Stimulated activated CD4-positive, alpha-beta T cell treated with anti-CD3 and anti-CD28 coated beads, Interleukin-12 subunit alpha, Interleukin-12 subunit beta, amount 100 ng/mL, for 48 hours (primary cell): ENCODE measurements at regions not wholly inside any gene's neighbourhood (a gene's known extent, or its start where the extent isn't known, plus 50 kb on each side); places are given as distances from the start of the nearest gene placed in this dataset.
"Not testable (repeated sequence)": the region's sequence is repeated elsewhere in the genome, so short reads cannot be mapped to it uniquely, and the experiment has no call there.

Experiments
- DNase-seq, 3 donors: peaks; one replicate each; pipeline ENCODE4 v3.0.0-alpha.2; 2020; ENCODE audit warnings: low read depth in 2 of 3, low spot score in 1 of 3

DNA sequence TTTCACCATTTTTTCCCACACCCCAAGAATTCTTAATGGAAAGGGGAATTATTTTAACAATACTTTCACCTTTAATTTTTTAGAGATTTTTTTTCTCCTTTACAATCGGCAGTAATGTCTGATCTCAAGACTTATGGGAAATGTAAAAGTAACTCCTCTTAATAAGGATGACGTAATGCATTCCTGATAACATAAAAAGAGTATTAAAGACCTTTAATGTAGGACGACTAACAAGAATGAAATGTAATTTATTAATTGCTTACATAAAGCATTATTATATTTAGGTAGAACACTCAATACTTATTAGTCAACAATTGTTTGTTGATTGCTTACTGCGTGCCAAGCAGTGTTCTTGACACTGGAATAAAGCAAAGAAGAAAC lies 416.8 kb upstream of the NAALADL2 start:
- DNase-seq: no peak

- no peak for DNase-seq
Measured at GRCh38 chr3:174444391-174444790, 414.7 kb upstream of the NAALADL2 start.

DNA sequence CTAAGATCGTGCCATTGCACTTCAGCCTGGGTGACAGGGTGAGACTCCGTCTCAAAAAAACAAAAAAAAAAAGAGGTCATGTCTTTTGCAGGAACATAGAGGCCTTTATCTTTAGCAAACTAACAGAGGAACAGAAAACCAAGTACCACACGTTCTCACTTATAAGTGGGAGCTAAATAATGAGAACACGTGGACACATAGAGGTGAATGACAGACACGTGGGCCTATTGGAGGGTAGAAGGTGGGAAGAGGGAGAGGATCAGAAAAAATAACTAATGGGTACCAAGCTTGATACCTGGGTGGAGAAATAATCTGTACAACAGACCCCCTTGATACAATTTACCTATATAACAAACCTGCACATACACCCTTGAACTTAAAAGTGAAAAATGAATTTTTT lies 401.4 kb upstream of the NAALADL2 start:
- no peak for DNase-seq

GRCh38 chr3:174460831-174461230 lies 398.3 kb upstream of the NAALADL2 start:
- DNase-seq: no peak

DNA sequence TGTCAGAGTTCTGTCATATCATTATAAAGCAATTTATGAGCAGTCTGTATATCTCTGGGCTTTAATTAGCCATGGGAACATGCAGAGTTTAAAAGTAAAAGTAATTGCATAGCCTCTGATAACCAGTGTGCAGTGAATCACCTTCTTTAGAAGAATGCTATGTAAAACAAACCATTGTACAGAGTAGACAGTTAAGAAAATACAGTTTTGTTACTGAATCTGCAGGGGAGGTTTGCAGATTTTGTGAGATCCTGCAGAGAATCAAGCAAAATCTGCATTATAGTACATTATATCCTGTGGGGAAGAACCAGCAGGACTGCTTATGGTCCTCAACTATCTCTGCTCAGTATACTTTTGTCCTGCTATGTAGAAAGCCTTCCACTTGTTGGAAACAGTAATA lies 396.2 kb upstream of the NAALADL2 start:
- no peak for DNase-seq

DNA sequence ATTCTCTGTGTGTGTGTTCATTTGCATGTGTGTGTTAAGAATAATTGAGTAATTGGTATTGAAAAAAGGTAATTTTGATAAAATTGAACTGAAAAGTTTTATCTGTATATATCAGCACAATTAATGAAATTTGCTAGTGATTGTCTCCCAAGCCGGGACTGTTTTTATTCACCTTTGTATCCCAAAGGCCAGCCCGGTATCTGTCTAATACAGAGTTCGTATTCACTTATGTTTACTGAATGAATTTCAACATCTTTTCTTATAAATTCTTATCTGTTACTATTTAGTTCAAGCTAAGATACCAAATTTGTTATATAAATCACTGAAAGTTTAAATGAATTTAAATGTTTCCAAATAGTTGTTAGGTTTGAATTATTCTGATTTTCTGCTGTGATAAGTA lies 394.0 kb upstream of the NAALADL2 start:
- DNase-seq: no peak

DNA sequence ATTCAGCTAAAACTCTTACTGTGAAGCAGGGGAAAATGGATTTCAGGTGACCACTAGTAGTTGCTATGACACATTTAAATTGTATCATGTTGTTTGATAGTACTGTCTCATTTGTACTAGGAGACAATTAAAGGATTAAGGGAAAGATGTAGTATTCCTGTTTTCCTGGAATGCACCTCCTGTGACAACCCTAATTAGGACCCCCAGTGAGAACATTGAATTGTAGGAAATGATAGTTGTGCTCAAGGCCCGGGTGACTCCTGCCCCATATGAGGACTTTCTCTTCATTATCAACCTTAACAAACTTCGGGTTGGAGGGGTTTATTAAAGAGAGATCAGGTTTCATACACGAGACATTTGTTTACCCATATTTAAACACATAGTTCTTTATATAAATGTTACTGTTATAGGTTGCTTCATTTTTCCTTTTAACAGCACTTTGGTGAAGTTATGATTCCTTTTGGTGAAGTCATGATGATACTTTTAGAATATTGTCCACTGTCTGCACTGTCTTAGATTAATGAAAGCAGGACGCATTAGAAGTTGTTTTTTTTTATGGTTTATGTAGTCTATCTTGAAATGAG lies 392.6 kb upstream of the NAALADL2 start:
- DNase-seq: no peak

GRCh38 chr3:174477491-174477890 lies 381.6 kb upstream of the NAALADL2 start:
- DNase-seq: no peak

DNA sequence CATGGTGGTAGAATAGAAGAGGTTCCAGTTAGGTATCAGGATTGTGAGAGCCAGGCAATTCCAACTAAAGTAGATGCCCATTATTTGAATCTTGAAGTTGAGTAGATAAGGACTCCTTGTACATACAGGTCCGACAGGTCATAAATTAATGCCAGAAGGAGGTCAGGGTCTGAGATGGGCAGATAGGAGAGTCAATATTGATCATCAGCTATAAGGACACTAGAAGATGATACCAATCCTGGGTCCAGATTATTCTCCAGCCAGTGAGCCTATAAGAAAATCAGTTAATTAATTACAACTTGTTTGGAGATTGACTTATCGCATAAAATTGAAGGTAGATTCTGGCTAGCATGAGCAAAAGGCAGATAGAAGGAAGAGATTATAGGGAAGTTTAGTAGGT lies 378.4 kb upstream of the NAALADL2 start:
- no peak for DNase-seq

GRCh38 chr3:174482541-174482940 lies 376.6 kb upstream of the NAALADL2 start:
- no peak for DNase-seq

- no peak for DNase-seq
Measured at GRCh38 chr3:174483254-174483653, 375.9 kb upstream of the NAALADL2 start.

DNA sequence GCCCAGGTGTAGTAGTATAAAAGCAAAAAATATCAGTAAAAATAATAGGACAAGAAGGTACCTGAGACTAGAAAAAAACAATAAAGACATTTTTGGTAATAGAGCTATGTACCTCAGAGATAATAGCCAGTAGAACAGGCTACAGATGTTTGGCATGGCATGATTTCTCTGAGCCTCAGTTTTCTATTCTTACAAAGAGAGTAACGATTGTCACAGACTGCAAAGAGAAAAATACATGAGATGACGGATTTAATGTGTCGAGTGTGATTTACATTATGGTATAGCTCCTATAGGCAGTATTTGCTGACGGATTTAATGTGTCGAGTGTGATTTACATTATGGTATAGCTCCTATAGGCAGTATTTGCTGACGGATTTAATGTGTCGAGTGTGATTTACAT lies 375.3 kb upstream of the NAALADL2 start:
- DNase-seq: not testable (repeated sequence)

DNA sequence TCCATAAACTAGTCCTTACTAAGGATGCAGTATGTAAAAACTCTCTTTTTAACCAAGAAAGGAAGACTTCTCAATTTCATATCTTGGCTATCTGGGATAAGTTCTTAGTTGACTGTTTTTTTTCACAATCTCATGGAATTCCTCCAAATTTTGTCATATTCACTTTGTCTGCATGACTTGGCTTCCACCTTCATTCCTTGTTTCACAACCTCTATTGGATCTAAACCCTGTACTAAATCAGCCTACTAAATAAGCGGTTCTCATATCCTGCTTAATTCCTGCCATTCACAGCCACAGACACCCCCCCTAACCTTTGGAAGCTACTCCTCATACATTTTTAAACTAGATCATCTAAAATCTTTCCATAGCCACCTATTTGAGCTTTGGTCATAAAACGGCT lies 370.6 kb upstream of the NAALADL2 start:
- no peak for DNase-seq

GRCh38 chr3:174495311-174495710 lies 363.8 kb upstream of the NAALADL2 start:
- no peak for DNase-seq

DNA sequence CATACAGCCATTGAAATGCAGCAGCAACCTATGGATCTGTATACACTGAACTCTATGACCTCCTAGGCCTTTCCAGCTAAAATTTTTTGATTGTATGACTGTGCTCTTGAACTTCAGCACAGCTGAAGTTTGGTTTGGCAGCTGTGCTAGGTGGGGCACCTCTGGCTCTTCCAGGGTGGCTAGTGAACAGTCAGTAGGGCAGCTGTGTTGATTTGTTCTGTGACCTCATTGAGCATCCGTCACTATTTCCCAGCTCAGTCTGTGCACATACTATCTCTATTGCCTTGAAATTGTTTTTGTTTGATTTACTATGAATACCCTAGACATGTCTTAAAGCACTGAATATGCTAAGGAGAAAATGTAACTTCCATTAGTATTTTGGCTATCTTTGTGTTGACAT lies 363.2 kb upstream of the NAALADL2 start:
- DNase-seq: no peak

DNA sequence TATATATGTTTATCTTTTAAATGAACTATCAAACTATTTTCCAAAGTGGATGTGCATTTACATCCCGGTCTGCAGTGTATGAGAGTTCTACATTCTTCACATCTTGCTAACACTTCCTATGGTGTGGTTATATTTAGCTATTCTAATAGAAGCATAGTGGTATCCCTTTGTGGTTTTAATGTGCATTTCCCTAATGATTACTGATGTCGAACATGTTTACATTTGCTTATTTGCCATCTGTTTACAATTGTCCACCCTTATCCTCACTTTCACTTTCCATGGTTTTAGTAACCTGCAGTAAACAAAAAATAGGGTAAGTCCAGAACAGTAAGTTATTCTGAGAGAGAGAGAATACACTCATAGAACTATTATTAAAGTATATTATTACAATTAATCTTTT lies 360.5 kb upstream of the NAALADL2 start:
- DNase-seq: no peak

DNA sequence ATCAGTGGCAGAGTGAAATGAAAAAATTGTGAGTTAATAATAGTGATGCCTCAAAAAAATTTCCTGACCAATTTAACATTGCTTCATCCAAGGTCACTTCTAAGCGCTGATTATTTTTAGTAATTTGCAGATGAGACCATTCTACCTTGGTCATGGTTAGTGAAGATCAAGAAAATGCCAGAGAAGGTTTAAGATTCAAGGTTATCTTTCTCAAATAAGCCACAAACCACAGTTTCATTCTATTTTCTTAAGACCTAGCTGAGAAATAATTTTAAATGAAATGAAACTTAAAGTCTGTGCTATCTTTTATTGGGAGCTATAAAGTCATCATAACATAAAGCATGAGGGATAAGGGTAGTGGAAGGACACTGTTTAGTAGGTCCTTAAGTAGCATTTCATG lies 353.9 kb upstream of the NAALADL2 start:
- DNase-seq: no peak

- no peak for DNase-seq
Measured at GRCh38 chr3:174524203-174524602, 334.9 kb upstream of the NAALADL2 start.

GRCh38 chr3:174529298-174529697 lies 329.8 kb upstream of the NAALADL2 start:
- DNase-seq: no peak

- no peak for DNase-seq
Measured at GRCh38 chr3:174531262-174531982, 327.7 kb upstream of the NAALADL2 start.

- no peak for DNase-seq
Measured at GRCh38 chr3:174532216-174532615, 326.9 kb upstream of the NAALADL2 start.

DNA sequence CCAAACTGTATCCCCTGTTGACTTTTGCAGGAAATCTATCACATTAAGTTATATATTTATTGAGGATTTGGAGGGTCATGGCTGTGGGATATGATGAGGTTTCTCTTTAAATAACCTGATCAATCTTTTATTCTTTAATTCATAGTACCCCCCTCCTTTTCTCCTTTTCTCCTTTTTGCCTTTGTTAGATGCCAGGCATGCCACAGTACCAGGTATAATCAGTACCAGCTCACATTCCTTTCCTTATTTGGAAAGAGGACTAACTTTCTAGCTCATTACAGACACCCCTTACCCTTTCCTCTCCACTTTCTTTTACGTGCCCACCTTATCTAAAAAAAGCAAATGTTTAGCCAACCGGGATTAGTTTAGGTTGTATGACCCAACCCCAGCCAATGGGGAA lies 326.4 kb upstream of the NAALADL2 start:
- no peak for DNase-seq

- no peak for DNase-seq
Measured at GRCh38 chr3:174533286-174533685, 325.8 kb upstream of the NAALADL2 start.
